HL-60 (cell line): ENCODE measurements at regions not wholly inside any gene's neighbourhood (a gene's known extent, or its start where the extent isn't known, plus 50 kb on each side); places are given as distances from the start of the nearest gene placed in this dataset.

Experiments
- DNase-seq, 2 experiments: peaks; one replicate each; pipeline ENCODE4 v3.0.0-alpha.2; 2010 to 2020; ENCODE audit warnings: low read depth in 1 of 2, low spot score in 1 of 2
- H3K27ac ChIP-seq: fragments of 250-450 bp; sonication (Bioruptor Pico); replicated peaks from 2 replicates; pipeline ENCODE4 v1.5.1; 2020; ENCODE audit warnings: mild to moderate bottlenecking, moderate library complexity
- H3K27me3 ChIP-seq: fragments of 250-450 bp; sonication (Bioruptor Pico); 2 replicates; pipeline ENCODE4 v1.5.1; 2021; ENCODE audit warnings: mild to moderate bottlenecking, moderate library complexity; ENCODE audit not compliant: insufficient read depth, poor library complexity, severe bottlenecking
- H3K4me3 ChIP-seq: replicated peaks from 2 replicates; pipeline ENCODE4 v1.5.1; 2011; ENCODE audit warnings: mild to moderate bottlenecking, control low read depth, low read length; ENCODE audit not compliant: insufficient read depth
- GABPA ChIP-seq: IDR thresholded peaks from 2 replicates; pipeline ENCODE4 v1.6.1; 2012; ENCODE audit warnings: low read depth
- POLR2AphosphoS5 ChIP-seq: IDR thresholded peaks from 2 replicates; pipeline ENCODE4 v1.6.1; 2012; ENCODE audit warnings: low read depth
- SPI1 ChIP-seq: IDR thresholded peaks from 2 replicates; pipeline ENCODE4 v1.6.1; 2012; ENCODE audit warnings: low read depth, mild to moderate bottlenecking, borderline replicate concordance
- TF ChIP-seq, protein P1 (sequence below): IDR thresholded peaks from one replicate; pipeline ENCODE4 v1.5.1; 2011; ENCODE audit warnings: low read length, control low read depth, inconsistent platforms; ENCODE audit not compliant: insufficient read depth
- TF ChIP-seq, protein P2 (sequence below): IDR thresholded peaks from 2 replicates; pipeline ENCODE4 v1.6.1; 2012; ENCODE audit warnings: low read depth; ENCODE audit not compliant: insufficient replicate concordance

- DNase-seq = no peak
- TF ChIP-seq, protein P1, sequence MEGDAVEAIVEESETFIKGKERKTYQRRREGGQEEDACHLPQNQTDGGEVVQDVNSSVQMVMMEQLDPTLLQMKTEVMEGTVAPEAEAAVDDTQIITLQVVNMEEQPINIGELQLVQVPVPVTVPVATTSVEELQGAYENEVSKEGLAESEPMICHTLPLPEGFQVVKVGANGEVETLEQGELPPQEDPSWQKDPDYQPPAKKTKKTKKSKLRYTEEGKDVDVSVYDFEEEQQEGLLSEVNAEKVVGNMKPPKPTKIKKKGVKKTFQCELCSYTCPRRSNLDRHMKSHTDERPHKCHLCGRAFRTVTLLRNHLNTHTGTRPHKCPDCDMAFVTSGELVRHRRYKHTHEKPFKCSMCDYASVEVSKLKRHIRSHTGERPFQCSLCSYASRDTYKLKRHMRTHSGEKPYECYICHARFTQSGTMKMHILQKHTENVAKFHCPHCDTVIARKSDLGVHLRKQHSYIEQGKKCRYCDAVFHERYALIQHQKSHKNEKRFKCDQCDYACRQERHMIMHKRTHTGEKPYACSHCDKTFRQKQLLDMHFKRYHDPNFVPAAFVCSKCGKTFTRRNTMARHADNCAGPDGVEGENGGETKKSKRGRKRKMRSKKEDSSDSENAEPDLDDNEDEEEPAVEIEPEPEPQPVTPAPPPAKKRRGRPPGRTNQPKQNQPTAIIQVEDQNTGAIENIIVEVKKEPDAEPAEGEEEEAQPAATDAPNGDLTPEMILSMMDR = no peak
- H3K27me3 ChIP-seq = no peaks in the 10 kb centered on the region
- H3K27ac ChIP-seq = no peak overlapping the region
- H3K4me3 ChIP-seq = no peak overlapping the region
Measured at GRCh38 chr16:79297296-79297695, 303.2 kb downstream of the MAF start.

GRCh38 chr16:79296491-79296890 is 304.0 kb downstream of the MAF start:
- Histone ChIP-seq H3K27me3 (no peaks in the 10 kb centered on the region), H3K4me3 (no peak overlapping the region), H3K27ac (no peak overlapping the region)
- TF ChIP-seq, protein P2, sequence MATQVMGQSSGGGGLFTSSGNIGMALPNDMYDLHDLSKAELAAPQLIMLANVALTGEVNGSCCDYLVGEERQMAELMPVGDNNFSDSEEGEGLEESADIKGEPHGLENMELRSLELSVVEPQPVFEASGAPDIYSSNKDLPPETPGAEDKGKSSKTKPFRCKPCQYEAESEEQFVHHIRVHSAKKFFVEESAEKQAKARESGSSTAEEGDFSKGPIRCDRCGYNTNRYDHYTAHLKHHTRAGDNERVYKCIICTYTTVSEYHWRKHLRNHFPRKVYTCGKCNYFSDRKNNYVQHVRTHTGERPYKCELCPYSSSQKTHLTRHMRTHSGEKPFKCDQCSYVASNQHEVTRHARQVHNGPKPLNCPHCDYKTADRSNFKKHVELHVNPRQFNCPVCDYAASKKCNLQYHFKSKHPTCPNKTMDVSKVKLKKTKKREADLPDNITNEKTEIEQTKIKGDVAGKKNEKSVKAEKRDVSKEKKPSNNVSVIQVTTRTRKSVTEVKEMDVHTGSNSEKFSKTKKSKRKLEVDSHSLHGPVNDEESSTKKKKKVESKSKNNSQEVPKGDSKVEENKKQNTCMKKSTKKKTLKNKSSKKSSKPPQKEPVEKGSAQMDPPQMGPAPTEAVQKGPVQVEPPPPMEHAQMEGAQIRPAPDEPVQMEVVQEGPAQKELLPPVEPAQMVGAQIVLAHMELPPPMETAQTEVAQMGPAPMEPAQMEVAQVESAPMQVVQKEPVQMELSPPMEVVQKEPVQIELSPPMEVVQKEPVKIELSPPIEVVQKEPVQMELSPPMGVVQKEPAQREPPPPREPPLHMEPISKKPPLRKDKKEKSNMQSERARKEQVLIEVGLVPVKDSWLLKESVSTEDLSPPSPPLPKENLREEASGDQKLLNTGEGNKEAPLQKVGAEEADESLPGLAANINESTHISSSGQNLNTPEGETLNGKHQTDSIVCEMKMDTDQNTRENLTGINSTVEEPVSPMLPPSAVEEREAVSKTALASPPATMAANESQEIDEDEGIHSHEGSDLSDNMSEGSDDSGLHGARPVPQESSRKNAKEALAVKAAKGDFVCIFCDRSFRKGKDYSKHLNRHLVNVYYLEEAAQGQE = no peak
- TF ChIP-seq SPI1 (no peak), GABPA (no peak), POLR2AphosphoS5 (no peak)
- TF ChIP-seq, protein P1 = no peak
- no peak for DNase-seq

DNA sequence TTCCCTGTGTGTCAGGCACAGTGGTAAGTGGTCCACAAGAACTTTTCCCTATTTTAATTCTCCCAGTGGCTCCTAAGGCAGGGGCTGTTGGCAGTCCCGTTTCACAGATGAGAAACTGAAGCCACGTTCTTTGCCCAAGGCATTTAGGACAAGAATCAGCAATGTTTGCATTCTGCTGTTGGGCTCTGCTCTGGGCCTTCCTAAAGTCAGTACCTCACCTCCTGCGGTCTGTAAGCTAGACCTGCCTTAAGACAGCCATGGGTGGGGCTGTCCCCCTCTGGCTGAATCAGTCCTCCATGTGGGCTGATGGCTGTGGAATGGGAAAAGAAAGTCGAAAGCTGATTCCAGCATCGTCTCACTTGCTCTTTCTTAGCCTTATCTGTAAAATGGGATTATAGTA is 304.8 kb downstream of the MAF start:
- no peak for DNase-seq
- no peaks in the 10 kb centered on the region for H3K27me3 ChIP-seq
- H3K27ac ChIP-seq = no peak overlapping the region
- TF ChIP-seq POLR2AphosphoS5 (no peak), SPI1 (no peak), GABPA (no peak)
- TF ChIP-seq, protein P2 = no peak
- TF ChIP-seq, protein P1 = no peak
- H3K4me3 ChIP-seq = no peak overlapping the region

GRCh38 chr16:79295162-79295561 is 305.4 kb downstream of the MAF start:
- Histone ChIP-seq H3K27me3 (no peaks in the 10 kb centered on the region), H3K4me3 (no peak overlapping the region), H3K27ac (no peak overlapping the region)
- no peak for TF ChIP-seq SPI1
- no peak for TF ChIP-seq POLR2AphosphoS5
- TF ChIP-seq, protein P1 = no peak
- TF ChIP-seq GABPA = no peak
- TF ChIP-seq, protein P2 = no peak
- no peak for DNase-seq
